Panc1 (cell line): ENCODE measurements at regions not wholly inside any gene's neighbourhood (a gene's known extent, or its start where the extent isn't known, plus 50 kb on each side); places are given as distances from the start of the nearest gene placed in this dataset.

Experiments
- ATAC-seq: fragments of 200-7000 bp; cut with Tn5 transposase; 2 replicates; pipeline ENCODE4 v1.9.1; 2020; ENCODE audit warnings: mild to moderate bottlenecking, moderate library complexity
- BruUV-seq: library from RNA; stranded (reverse); fragments of 400-500 nt; replicated peaks from 2 replicates; lab custom pipeline; 2021; lab: Mats Ljungman, UMichigan
- CTCF ChIA-PET: fragments of 300-600 bp; sonication (Branson Sonifier 250); formaldehyde crosslinking; loops from one replicate; lab custom pipeline; 2022; ENCODE audit warnings: antibody characterized with exemption; lab: Charles Lee
- POLR2A ChIA-PET: fragments of 300-600 bp; sonication (Branson Sonifier 250); formaldehyde crosslinking; loops from one replicate; lab custom pipeline; 2022; ENCODE audit warnings: antibody characterized with exemption; lab: Charles Lee
- DNase-seq: peaks from one replicate; pipeline ENCODE4 v3.0.0-alpha.2; 2010; ENCODE audit warnings: low read depth, low spot score
- H3K27ac ChIP-seq: 2 replicates; pipeline ENCODE4 v1.5.1; 2011; ENCODE audit warnings: mild to moderate bottlenecking, low read length, inconsistent platforms
- H3K27me3 ChIP-seq: fragments of 200-500 bp; sonication (Bioruptor generic); 2 replicates; pipeline ENCODE4 v1.6.0; 2014; ENCODE audit warnings: low read length, inconsistent platforms; ENCODE audit not compliant: control insufficient read depth, insufficient read depth
- H3K36me3 ChIP-seq: fragments of 200-500 bp; sonication (Bioruptor generic); 2 replicates; pipeline ENCODE4 v1.5.1; 2014; ENCODE audit warnings: inconsistent platforms, mild to moderate bottlenecking, low read length, moderate library complexity; ENCODE audit not compliant: control insufficient read depth, insufficient read depth
- H3K4me1 ChIP-seq: 2 replicates; pipeline ENCODE4 v1.5.1; 2011; ENCODE audit warnings: inconsistent platforms, mild to moderate bottlenecking, low read length, moderate library complexity; ENCODE audit not compliant: control insufficient read depth, insufficient read depth
- H3K4me3 ChIP-seq, 2 experiments: 2 replicates each; pipeline ENCODE4 v1.5.1; 2011 to 2012; ENCODE audit warnings: low read depth in 2 of 2, low read length in 2 of 2, mild to moderate bottlenecking in 2 of 2, inconsistent platforms in 1 of 2, moderate library complexity in 1 of 2
- H3K9me3 ChIP-seq: fragments of 200-500 bp; sonication (Bioruptor generic); 2 replicates; pipeline ENCODE4 v1.5.1; 2014; ENCODE audit warnings: low read depth, mild to moderate bottlenecking, inconsistent platforms, low read length, moderate library complexity; ENCODE audit not compliant: control insufficient read depth, insufficient read depth
- CTCF ChIP-seq: fragments of 450-650 bp; IDR thresholded peaks from 2 replicates; pipeline ENCODE4 v1.5.1; 2017; ENCODE audit warnings: mild to moderate bottlenecking
- POLR2AphosphoS5 ChIP-seq: IDR thresholded peaks from 2 replicates; pipeline ENCODE4 v1.6.1; 2012; ENCODE audit warnings: mild to moderate bottlenecking, low read depth, low read length, moderate library complexity
- REST ChIP-seq, 2 experiments: IDR thresholded peaks; 2 replicates each; pipeline ENCODE4 v1.6.1; 2011 to 2012; ENCODE audit warnings: low read depth in 2 of 2, control low read depth in 1 of 2, low read length in 1 of 2, mild to moderate bottlenecking in 1 of 2, moderate library complexity in 1 of 2; ENCODE audit not compliant: insufficient read depth in 1 of 2
- SIN3A ChIP-seq: IDR thresholded peaks from 2 replicates; pipeline ENCODE4 v1.6.1; 2012; ENCODE audit warnings: low read depth, mild to moderate bottlenecking, low read length, moderate library complexity, borderline replicate concordance; ENCODE audit not compliant: insufficient read depth
- TCF7L2 ChIP-seq: IDR thresholded peaks from 2 replicates; pipeline ENCODE4 v1.6.1; 2011; ENCODE audit warnings: mild to moderate bottlenecking, low read depth, low read length, inconsistent platforms
- in situ Hi-C: cut with HindIII; loops from 2 replicates; pipeline ENCODE4 v1.10.0; 2016; ENCODE audit warnings: low sequenced_read_pairs, low pct_unique_long_range_greater_than_20kb
- intact Hi-C: fragments of 100-400 bp; cut with micrococcal nuclease; formaldehyde crosslinking; loops from one replicate; pipeline ENCODE4 v1.10.0; 2022; ENCODE audit not compliant: unreplicated experiment

- peaks cover 5% of the 10 kb centered on the region; the same call in 1 of the 2 replicates for H3K9me3 ChIP-seq
- DNase-seq, result no peak
- H3K27ac ChIP-seq, result no peak overlapping the region
- no TSS peak for BruUV-seq
- H3K27me3 ChIP-seq, result no peaks in the 10 kb centered on the region
- H3K36me3 ChIP-seq, result no peaks in the 10 kb centered on the region
- ChIA-PET POLR2A (no interaction called here), CTCF (no interaction called here)
- in situ Hi-C loops, result no loop called here
- intact Hi-C loops, result no loop called here
- TF ChIP-seq REST (IDR thresholded peaks at IDR 0.05; ENCODE audit: insufficient read depth in 1 of 2, low read depth in 2 of 2, low read length in 1 of 2) (no peak), POLR2AphosphoS5 (no peak), SIN3A (no peak), TCF7L2 (no peak), CTCF (no peak)
- H3K4me1 ChIP-seq, result no peaks in the 10 kb centered on the region
- no peak overlapping the region for H3K4me3 ChIP-seq
- ATAC-seq, result no peak
These were observed 226.8 kb downstream of the LACC1 start for GRCh38 chr13:44106266-44107152.

DNA sequence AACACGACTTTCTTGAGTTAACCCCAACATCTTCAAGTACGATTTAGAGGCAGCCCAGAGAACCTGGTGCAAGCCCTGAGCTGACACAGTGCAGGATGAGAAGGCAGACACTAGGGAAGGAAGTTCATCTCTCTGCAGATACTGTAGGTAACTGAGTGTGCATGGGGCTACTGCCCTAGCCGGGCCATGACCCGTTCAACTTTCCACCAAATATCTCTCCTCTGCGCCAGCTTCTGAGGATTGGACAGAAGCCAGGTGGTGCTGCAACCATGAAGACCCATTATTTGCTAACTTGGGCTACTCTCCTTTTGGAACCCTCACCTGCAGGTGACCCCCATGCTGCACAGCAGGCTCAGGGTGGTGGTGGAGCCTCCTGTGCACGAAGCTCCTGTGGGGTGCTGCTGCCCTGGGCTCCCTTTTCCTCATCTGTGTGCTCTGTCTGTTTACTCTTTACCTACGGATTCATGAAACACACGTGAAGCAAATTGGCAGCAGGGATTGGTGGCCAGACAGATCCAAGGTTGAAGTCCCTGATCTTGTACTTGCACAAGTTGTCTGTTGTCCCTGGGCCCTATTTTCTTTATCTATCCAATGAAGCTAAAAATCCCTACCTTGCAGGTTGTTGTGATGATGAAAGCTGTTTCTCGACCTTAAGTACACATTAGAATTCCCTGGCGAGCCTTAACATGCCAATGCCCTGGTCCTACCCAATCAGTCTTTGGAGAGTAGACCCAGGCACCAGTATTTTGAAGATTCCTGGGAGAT is 227.8 kb downstream of the LACC1 start:
- TF ChIP-seq REST (IDR thresholded peaks at IDR 0.05; ENCODE audit: insufficient read depth in 1 of 2, low read depth in 2 of 2, low read length in 1 of 2) (no peak), POLR2AphosphoS5 (no peak), CTCF (no peak), SIN3A (no peak), TCF7L2 (no peak)
- ATAC-seq (no peak), DNase-seq (no peak)
- ChIA-PET POLR2A (no interaction called here), CTCF (no interaction called here)
- BruUV-seq, result no TSS peak
- no peak overlapping the region for H3K27ac ChIP-seq
- intact Hi-C loops, result no loop called here
- no peak overlapping the region for H3K4me3 ChIP-seq
- no peaks in the 10 kb centered on the region for H3K9me3 ChIP-seq
- H3K27me3 ChIP-seq, result no peaks in the 10 kb centered on the region
- no peaks in the 10 kb centered on the region for H3K4me1 ChIP-seq
- no peaks in the 10 kb centered on the region for H3K36me3 ChIP-seq
- in situ Hi-C loops, result no loop called here
